Stimulated activated naive B cell treated with anti-CD40 and anti-IgM and Interleukin-4, amounts not matched to agents 10 μg/mL and 1 μg/mL and 100 μg/mL, for 72 hours (primary cell): ENCODE measurements at regions not wholly inside any gene's neighbourhood (a gene's known extent, or its start where the extent isn't known, plus 50 kb on each side); places are given as distances from the start of the nearest gene placed in this dataset.

ENCODE experiments used
- ATAC-seq, 2 donors: fragments of 150-1000 bp; cut with Tn5 transposase; replicated peaks; 2 replicates each; pipeline ENCODE4 v1.10.0; 2021; ENCODE audit warnings: moderate library complexity in 1 of 2
- DNase-seq: peaks from one replicate; pipeline ENCODE4 v3.0.0; 2021
- H3K27ac Mint-ChIP-seq: one replicate; pipeline ENCODE4 v1.8.0; 2022; ENCODE audit warnings: mild to moderate bottlenecking, mixed read lengths
- H3K27me3 Mint-ChIP-seq, 2 donors: one replicate each; pipeline ENCODE4 v1.8.0; 2022; ENCODE audit warnings: mixed read lengths in 2 of 2
- H3K36me3 Mint-ChIP-seq, 2 donors: one replicate each; pipeline ENCODE4 v1.8.0; 2022; ENCODE audit warnings: mixed read lengths in 2 of 2, mild to moderate bottlenecking in 1 of 2
- H3K4me1 Mint-ChIP-seq, 2 donors: one replicate each; pipeline ENCODE4 v1.8.0; 2022; ENCODE audit warnings: mixed read lengths in 2 of 2, mild to moderate bottlenecking in 1 of 2
- H3K4me3 Mint-ChIP-seq, 2 donors: one replicate each; pipeline ENCODE4 v1.8.0; 2022; ENCODE audit warnings: mild to moderate bottlenecking in 2 of 2, mixed read lengths in 2 of 2, moderate library complexity in 1 of 2
- H3K9me3 Mint-ChIP-seq, 2 donors: one replicate each; pipeline ENCODE4 v1.8.0; 2022; ENCODE audit warnings: mixed read lengths in 2 of 2, mild to moderate bottlenecking in 1 of 2

- DNase-seq (peak; percentile 8), ATAC-seq (peak in 1 of 2 donors; percentile 49)
- Mint-ChIP-seq H3K4me1 (no peaks in the 10 kb centered on the region), H3K9me3 (peaks cover 4 to 10% of the 10 kb centered on the region in 2 donors), H3K27ac (no peak overlapping the region), H3K4me3 (no peak overlapping the region), H3K27me3 (no peaks in the 10 kb centered on the region), H3K36me3 (no peaks in the 10 kb centered on the region)
These were observed 406.2 kb downstream of the SUCLA2 start for GRCh38 chr13:47594833-47595232.

GRCh38 chr13:47592256-47592655 is 408.8 kb downstream of the SUCLA2 start:
- Mint-ChIP-seq H3K9me3 (peaks cover 4 to 10% of the 10 kb centered on the region in 2 donors), H3K4me1 (no peaks in the 10 kb centered on the region), H3K27ac (no peak overlapping the region), H3K4me3 (no peak overlapping the region), H3K36me3 (no peaks in the 10 kb centered on the region), H3K27me3 (no peaks in the 10 kb centered on the region)
- DNase-seq (no peak), ATAC-seq (no peak)

GRCh38 chr13:47588676-47589075 is 412.4 kb downstream of the SUCLA2 start:
- H3K27ac Mint-ChIP-seq = no peak overlapping the region
- H3K36me3 Mint-ChIP-seq = no peaks in the 10 kb centered on the region
- ATAC-seq = no peak
- H3K4me1 Mint-ChIP-seq = no peaks in the 10 kb centered on the region
- no peak for DNase-seq
- H3K27me3 Mint-ChIP-seq = no peaks in the 10 kb centered on the region
- H3K4me3 Mint-ChIP-seq = no peak overlapping the region
- peaks cover 7 to 9% of the 10 kb centered on the region in 2 donors for H3K9me3 Mint-ChIP-seq

GRCh38 chr13:47572375-47572774 is 428.7 kb downstream of the SUCLA2 start:
- H3K36me3 Mint-ChIP-seq = peaks cover 8 to 10% of the 10 kb centered on the region in 2 donors
- ATAC-seq (no peak), DNase-seq (no peak)
- H3K4me3 Mint-ChIP-seq = no peak overlapping the region
- H3K4me1 Mint-ChIP-seq = no peaks in the 10 kb centered on the region
- H3K9me3 Mint-ChIP-seq = peaks cover 31 to 36% of the 10 kb centered on the region in 2 donors
- no peaks in the 10 kb centered on the region for H3K27me3 Mint-ChIP-seq
- no peak overlapping the region for H3K27ac Mint-ChIP-seq

- no peak for ATAC-seq
- peaks cover 6 to 16% of the 10 kb centered on the region in 2 donors for H3K9me3 Mint-ChIP-seq
- H3K4me1 Mint-ChIP-seq = no peaks in the 10 kb centered on the region
- no peak overlapping the region for H3K27ac Mint-ChIP-seq
- no peak for DNase-seq
- H3K36me3 Mint-ChIP-seq = no peaks in the 10 kb centered on the region
- H3K27me3 Mint-ChIP-seq = no peaks in the 10 kb centered on the region
- H3K4me3 Mint-ChIP-seq = no peak overlapping the region
These were observed 437.0 kb downstream of the SUCLA2 start for GRCh38 chr13:47564041-47564440.

- H3K4me3 Mint-ChIP-seq = no peak overlapping the region
- H3K4me1 Mint-ChIP-seq = no peaks in the 10 kb centered on the region
- no peaks in the 10 kb centered on the region for H3K9me3 Mint-ChIP-seq
- ATAC-seq (no peak), DNase-seq (no peak)
- no peaks in the 10 kb centered on the region for H3K27me3 Mint-ChIP-seq
- no peak overlapping the region for H3K27ac Mint-ChIP-seq
- H3K36me3 Mint-ChIP-seq = no peaks in the 10 kb centered on the region
These were observed 444.4 kb downstream of the SUCLA2 start for GRCh38 chr13:47556703-47557102.

GRCh38 chr13:47555235-47555634 is 445.8 kb downstream of the SUCLA2 start:
- H3K27ac Mint-ChIP-seq = no peak overlapping the region
- ATAC-seq (no peak), DNase-seq (no peak)

GRCh38 chr13:47553329-47553977 is 447.6 kb downstream of the SUCLA2 start:
- H3K4me1 Mint-ChIP-seq = no peaks in the 10 kb centered on the region
- H3K27me3 Mint-ChIP-seq = no peaks in the 10 kb centered on the region
- ATAC-seq (no peak), DNase-seq (no peak)
- no peaks in the 10 kb centered on the region for H3K36me3 Mint-ChIP-seq
- no peak overlapping the region for H3K27ac Mint-ChIP-seq
- no peak overlapping the region for H3K4me3 Mint-ChIP-seq
- no peaks in the 10 kb centered on the region for H3K9me3 Mint-ChIP-seq

More at GRCh38 chr13:47555235-47555634, 445.8 kb downstream of the SUCLA2 start:
- Mint-ChIP-seq H3K36me3 (no peaks in the 10 kb centered on the region), H3K27me3 (no peaks in the 10 kb centered on the region), H3K9me3 (no peaks in the 10 kb centered on the region), H3K4me1 (no peaks in the 10 kb centered on the region), H3K4me3 (no peak overlapping the region)

- H3K9me3 Mint-ChIP-seq = no peaks in the 10 kb centered on the region
- H3K4me1 Mint-ChIP-seq = no peaks in the 10 kb centered on the region
- H3K36me3 Mint-ChIP-seq = no peaks in the 10 kb centered on the region
- DNase-seq = no peak
- no peak overlapping the region for H3K27ac Mint-ChIP-seq
- ATAC-seq = no peak
- no peak overlapping the region for H3K4me3 Mint-ChIP-seq
- no peaks in the 10 kb centered on the region for H3K27me3 Mint-ChIP-seq
These were observed 451.8 kb downstream of the SUCLA2 start for GRCh38 chr13:47549219-47549752.

- DNase-seq (no peak), ATAC-seq (no peak)
- H3K36me3 Mint-ChIP-seq = no peaks in the 10 kb centered on the region
- no peaks in the 10 kb centered on the region for H3K27me3 Mint-ChIP-seq
- H3K4me1 Mint-ChIP-seq = no peaks in the 10 kb centered on the region
- H3K9me3 Mint-ChIP-seq = no peaks in the 10 kb centered on the region
- H3K27ac Mint-ChIP-seq = no peak overlapping the region
- H3K4me3 Mint-ChIP-seq = no peak overlapping the region
These were observed 452.7 kb downstream of the SUCLA2 start for GRCh38 chr13:47548294-47548840.

GRCh38 chr13:47546391-47547225 is 454.5 kb downstream of the SUCLA2 start:
- Mint-ChIP-seq H3K9me3 (no peaks in the 10 kb centered on the region), H3K36me3 (no peaks in the 10 kb centered on the region), H3K27ac (no peak overlapping the region)

GRCh38 chr13:47545201-47546024 is 455.7 kb downstream of the SUCLA2 start:
- DNase-seq (no peak), ATAC-seq (no peak)
- Mint-ChIP-seq H3K9me3 (no peaks in the 10 kb centered on the region), H3K36me3 (no peaks in the 10 kb centered on the region), H3K4me3 (no peak overlapping the region), H3K27me3 (no peaks in the 10 kb centered on the region), H3K27ac (no peak overlapping the region), H3K4me1 (no peaks in the 10 kb centered on the region)

More at GRCh38 chr13:47546391-47547225, 454.5 kb downstream of the SUCLA2 start:
- H3K4me1 Mint-ChIP-seq = no peaks in the 10 kb centered on the region
- ATAC-seq (no peak), DNase-seq (no peak)
- no peaks in the 10 kb centered on the region for H3K27me3 Mint-ChIP-seq
- no peak overlapping the region for H3K4me3 Mint-ChIP-seq

GRCh38 chr13:47539317-47539716 is 461.8 kb downstream of the SUCLA2 start:
- no peak overlapping the region for H3K27ac Mint-ChIP-seq
- no peak overlapping the region for H3K4me3 Mint-ChIP-seq
- H3K4me1 Mint-ChIP-seq = no peaks in the 10 kb centered on the region
- H3K36me3 Mint-ChIP-seq = no peaks in the 10 kb centered on the region
- ATAC-seq (no peak), DNase-seq (no peak)
- no peaks in the 10 kb centered on the region for H3K27me3 Mint-ChIP-seq
- H3K9me3 Mint-ChIP-seq = peaks cover 7 to 13% of the 10 kb centered on the region in 2 donors

- Mint-ChIP-seq H3K4me3 (no peak overlapping the region), H3K27ac (no peak overlapping the region), H3K4me1 (no peaks in the 10 kb centered on the region), H3K9me3 (peaks cover 5 to 6% of the 10 kb centered on the region in 2 donors), H3K36me3 (no peaks in the 10 kb centered on the region), H3K27me3 (peaks cover 5 to 8% of the 10 kb centered on the region in 2 donors)
- no peak for ATAC-seq
- no peak for DNase-seq
These were observed 477.3 kb downstream of the SUCLA2 start for GRCh38 chr13:47523771-47524170.
